Thyroid gland (tissue), 4 donors: ENCODE measurements at regions not wholly inside any gene's neighbourhood (a gene's known extent, or its start where the extent isn't known, plus 50 kb on each side); places are given as distances from the start of the nearest gene placed in this dataset.
A peak's percentile ranks its signal among the peaks of the same experiment; 100 is the strongest.

Experiments used
- DNase-seq, 2 donors: peaks; one replicate each; pipeline ENCODE4 v3.0.0-alpha.2; 2019
- H3K27ac ChIP-seq, 3 donors: fragments of 200-600 bp; sonication (generic); 1 replicate in 2 of 3; 2 replicates in 1 of 3; pipeline ENCODE4 v1.5.1; 2016 to 2019; ENCODE audit warnings: mild to moderate bottlenecking in 1 of 3, moderate library complexity in 1 of 3
- H3K27me3 ChIP-seq: fragments of 200-600 bp; sonication (generic); one replicate; pipeline ENCODE4 v1.5.1; 2019
- H3K36me3 ChIP-seq, 2 donors: fragments of 200-600 bp; sonication (generic); one replicate each; pipeline ENCODE4 v1.5.1; 2016 to 2019
- H3K4me1 ChIP-seq, 2 donors: fragments of 200-600 bp; sonication (generic); one replicate each; pipeline ENCODE4 v1.5.1; 2017 to 2019
- H3K4me3 ChIP-seq, 3 donors: fragments of 200-600 bp; sonication (generic); replicated peaks in 1 of 3; 1 replicate in 2 of 3; 2 replicates in 1 of 3; pipeline ENCODE4 v1.5.1; 2016; ENCODE audit warnings: mild to moderate bottlenecking in 1 of 3
- H3K9me3 ChIP-seq: fragments of 200-600 bp; sonication (generic); one replicate; pipeline ENCODE4 v1.5.1; 2017
- CTCF ChIP-seq, 6 experiments: fragments of 200-600 bp in 3 of 6; fragments of 450-650 bp in 3 of 6; sonication (generic) in 3 of 6; IDR thresholded peaks; one replicate each; pipeline ENCODE4 v1.5.1; 2016 to 2019; ENCODE audit warnings: antibody characterized with exemption in 6 of 6, mild to moderate bottlenecking in 2 of 6, inconsistent platforms in 1 of 6, moderate library complexity in 1 of 6
- POLR2A ChIP-seq, 2 donors: fragments of 450-650 bp; IDR thresholded peaks; one replicate each; pipeline ENCODE4 v1.6.1; 2017; ENCODE audit warnings: antibody characterized with exemption in 2 of 2, mild to moderate bottlenecking in 2 of 2, moderate library complexity in 1 of 2
- WGBS, 2 donors: methylation state at CpG; one replicate each; pipeline ENCODE4 v1.1.5; 2017; 5-methylcytosine and 5-hydroxymethylcytosine counted together
- intact Hi-C: fragments of 100-400 bp; cut with DNase I; formaldehyde crosslinking; loops from one replicate; pipeline ENCODE4 v1.15.1; 2023

DNA sequence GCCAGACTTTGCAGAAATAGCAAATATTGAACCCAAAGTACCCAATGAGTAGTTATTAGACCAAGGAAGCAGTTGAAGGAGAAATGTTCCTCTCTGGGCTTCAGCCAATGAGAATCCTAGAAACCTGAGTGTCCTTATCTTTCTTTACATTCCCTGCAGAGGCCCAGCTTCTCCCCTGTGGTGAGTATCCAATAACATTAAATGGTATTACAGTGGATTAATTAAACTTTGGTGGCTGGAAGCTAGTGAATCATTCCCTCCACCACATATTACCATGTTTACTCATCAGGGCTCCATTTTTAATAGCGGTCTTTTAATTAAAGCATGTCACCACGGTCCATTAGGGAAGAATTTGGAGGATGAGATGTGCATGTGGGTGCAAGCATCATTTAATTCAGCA, 74.0 kb downstream of the UNC5CL start:
- WGBS, 2 donors: 89 to 97% methylated on average over 2 of the region's 2 CpGs
- no peaks in the 10 kb centered on the region for H3K27me3 ChIP-seq
- H3K36me3 ChIP-seq: no peaks in the 10 kb centered on the region
- peaks cover 0 to 16% of the 10 kb centered on the region in 2 donors for H3K4me1 ChIP-seq
- no peak overlapping the region for H3K27ac ChIP-seq
- no peak overlapping the region for H3K4me3 ChIP-seq
- intact Hi-C loops: no loop called here
- no peak for DNase-seq
- TF ChIP-seq POLR2A (IDR thresholded peaks at IDR 0.05): no peak
- TF ChIP-seq CTCF (IDR thresholded peaks at IDR 0.05): no peak
- H3K9me3 ChIP-seq: no peaks in the 10 kb centered on the region

DNA sequence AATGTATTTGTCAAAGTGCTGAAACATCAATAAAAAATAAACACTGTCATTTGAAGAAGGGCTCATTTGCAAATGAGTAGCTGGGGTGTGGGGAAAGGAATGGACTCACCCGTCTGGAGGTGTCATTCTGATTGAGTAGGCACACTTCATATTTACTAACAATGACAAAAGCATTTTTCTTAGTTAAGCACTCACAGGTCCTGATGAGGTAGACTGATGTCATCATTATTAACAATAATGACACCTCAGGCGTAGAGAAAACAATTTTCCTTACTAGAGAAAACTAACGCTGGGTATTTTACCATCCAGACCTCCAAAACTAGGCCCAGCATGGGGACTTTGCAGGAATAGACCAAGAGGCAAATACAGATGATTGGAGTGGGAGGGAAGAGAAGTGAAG, 76.0 kb downstream of the UNC5CL start:
- intact Hi-C loops: no loop called here
- peaks cover 0 to 16% of the 10 kb centered on the region in 2 donors for H3K4me1 ChIP-seq
- no peak overlapping the region for H3K27ac ChIP-seq
- WGBS, 2 donors: 95 to 96% methylated on average over 3 of the region's 3 CpGs
- H3K36me3 ChIP-seq: no peaks in the 10 kb centered on the region
- no peak for DNase-seq
- TF ChIP-seq CTCF (IDR thresholded peaks at IDR 0.05): no peak
- no peak for TF ChIP-seq POLR2A (IDR thresholded peaks at IDR 0.05)
- no peaks in the 10 kb centered on the region for H3K9me3 ChIP-seq
- no peaks in the 10 kb centered on the region for H3K27me3 ChIP-seq
- H3K4me3 ChIP-seq: no peak overlapping the region

DNA sequence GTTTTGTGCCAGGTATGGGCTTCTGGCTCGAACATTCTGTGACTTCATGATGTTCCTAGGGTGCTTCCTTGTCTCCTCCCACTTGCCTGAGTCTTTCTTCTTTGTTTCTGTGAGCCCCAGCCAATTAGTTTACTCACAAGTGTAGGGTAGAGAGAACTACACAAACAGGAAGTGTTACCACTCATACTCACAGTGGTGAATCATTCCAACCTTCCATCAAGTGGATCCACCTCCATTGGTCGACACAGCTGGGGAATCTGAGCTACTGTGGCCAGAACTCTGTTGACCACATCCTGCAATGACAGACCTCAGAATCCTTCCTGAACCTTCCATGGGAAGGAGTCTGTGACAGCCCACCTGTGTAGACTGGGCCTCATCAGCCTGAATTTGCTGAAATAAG, 76.8 kb downstream of the UNC5CL start:
- 48% methylated on average over 2 of the region's 2 CpGs for WGBS, 2 donors
- intact Hi-C loops: no loop called here
- H3K36me3 ChIP-seq: no peaks in the 10 kb centered on the region
- H3K9me3 ChIP-seq: no peaks in the 10 kb centered on the region
- peaks cover 0 to 16% of the 10 kb centered on the region in 2 donors for H3K4me1 ChIP-seq
- no peak for TF ChIP-seq CTCF (IDR thresholded peaks at IDR 0.05)
- TF ChIP-seq POLR2A (IDR thresholded peaks at IDR 0.05): no peak
- peak in 1 of 2 donors; percentile 22 for DNase-seq
- H3K4me3 ChIP-seq: no peak overlapping the region
- H3K27ac ChIP-seq: peak overlapping the region in 2 of 3 donors; percentile 21 to 41
- no peaks in the 10 kb centered on the region for H3K27me3 ChIP-seq

- DNase-seq: no peak
- 97% methylated on average over 4 of the region's 4 CpGs for WGBS, 2 donors
- H3K27me3 ChIP-seq: no peaks in the 10 kb centered on the region
- intact Hi-C loops: no loop called here
- peak overlapping the region in 2 of 3 donors; percentile 21 to 41 for H3K27ac ChIP-seq
- no peaks in the 10 kb centered on the region for H3K9me3 ChIP-seq
- H3K4me1 ChIP-seq: peaks cover 0 to 16% of the 10 kb centered on the region in 2 donors
- H3K4me3 ChIP-seq: no peak overlapping the region
- TF ChIP-seq POLR2A (IDR thresholded peaks at IDR 0.05): no peak
- TF ChIP-seq CTCF (IDR thresholded peaks at IDR 0.05): no peak
- no peaks in the 10 kb centered on the region for H3K36me3 ChIP-seq
These were observed 77.2 kb downstream of the UNC5CL start for GRCh38 chr6:40961831-40962230.

- 84 to 93% methylated on average over 11 to 14 of the region's 14 CpGs for WGBS, 2 donors
- intact Hi-C loops: no loop called here
- Histone ChIP-seq H3K9me3 (no peaks in the 10 kb centered on the region), H3K27ac (no peak overlapping the region), H3K27me3 (no peaks in the 10 kb centered on the region), H3K4me3 (no peak overlapping the region), H3K4me1 (peaks cover 0 to 16% of the 10 kb centered on the region in 2 donors), H3K36me3 (no peaks in the 10 kb centered on the region)
- TF ChIP-seq CTCF (IDR thresholded peaks at IDR 0.05) (no peak), POLR2A (IDR thresholded peaks at IDR 0.05) (no peak)
- no peak for DNase-seq
These were observed 78.1 kb downstream of the UNC5CL start for GRCh38 chr6:40960742-40961430.
